GM21825 (cell line): ENCODE measurements at regions not wholly inside any gene's neighbourhood (a gene's known extent, or its start where the extent isn't known, plus 50 kb on each side); places are given as distances from the start of the nearest gene placed in this dataset.
"Not testable (repeated sequence)": the region's sequence is repeated elsewhere in the genome, so short reads cannot be mapped to it uniquely, and the experiment has no call there.

Experiments used
- ATAC-seq: cut with Tn5 transposase; IDR thresholded peaks from one replicate; pipeline ENCODE4 v1.9.1; 2021; ENCODE audit warnings: mild to moderate bottlenecking, moderate library complexity; ENCODE audit not compliant: unreplicated experiment

- no peak for ATAC-seq
These were observed 525.9 kb downstream of the KCNA4 start for GRCh38 chr11:29490938-29491337.

GRCh38 chr11:29486301-29486700 lies 530.5 kb downstream of the KCNA4 start:
- ATAC-seq: no peak

- no peak for ATAC-seq
These were observed 531.2 kb downstream of the KCNA4 start for GRCh38 chr11:29485641-29486040.

- no peak for ATAC-seq
These were observed 532.3 kb downstream of the KCNA4 start for GRCh38 chr11:29484548-29484947.

- ATAC-seq: no peak
These were observed 533.0 kb downstream of the KCNA4 start for GRCh38 chr11:29483831-29484230.

GRCh38 chr11:29482510-29482909 lies 534.3 kb downstream of the KCNA4 start:
- ATAC-seq: no peak

- ATAC-seq: no peak
These were observed 535.1 kb downstream of the KCNA4 start for GRCh38 chr11:29481738-29482137.

GRCh38 chr11:29480981-29481380 lies 535.8 kb downstream of the KCNA4 start:
- ATAC-seq: no peak

GRCh38 chr11:29458252-29458651 lies 558.6 kb downstream of the KCNA4 start:
- ATAC-seq: no peak

GRCh38 chr11:29452146-29452545 lies 564.7 kb downstream of the KCNA4 start:
- no peak for ATAC-seq

GRCh38 chr11:29449281-29450074 lies 567.4 kb downstream of the KCNA4 start:
- no peak for ATAC-seq

- no peak for ATAC-seq
These were observed 568.5 kb downstream of the KCNA4 start for GRCh38 chr11:29448246-29448877.

GRCh38 chr11:29447821-29448220 lies 569.0 kb downstream of the KCNA4 start:
- no peak for ATAC-seq

GRCh38 chr11:29446132-29446531 lies 570.7 kb downstream of the KCNA4 start:
- ATAC-seq: no peak

- ATAC-seq: not testable (repeated sequence)
These were observed 571.6 kb downstream of the KCNA4 start for GRCh38 chr11:29445191-29445590.

GRCh38 chr11:29438815-29439214 lies 578.0 kb downstream of the KCNA4 start:
- ATAC-seq: no peak

GRCh38 chr11:29435421-29435820 lies 581.4 kb downstream of the KCNA4 start:
- no peak for ATAC-seq

- no peak for ATAC-seq
These were observed 584.0 kb downstream of the KCNA4 start for GRCh38 chr11:29432719-29433325.

- ATAC-seq: no peak
These were observed 611.5 kb downstream of the KCNA4 start for GRCh38 chr11:29405305-29405704.

- ATAC-seq: no peak
These were observed 621.2 kb downstream of the KCNA4 start for GRCh38 chr11:29395555-29396072.

GRCh38 chr11:29389793-29390192 lies 627.0 kb downstream of the KCNA4 start:
- no peak for ATAC-seq

GRCh38 chr11:29373725-29374124 lies 643.1 kb downstream of the KCNA4 start:
- no peak for ATAC-seq
